SK-N-MC (cell line): ENCODE measurements at regions not wholly inside any gene's neighbourhood (a gene's known extent, or its start where the extent isn't known, plus 50 kb on each side); places are given as distances from the start of the nearest gene placed in this dataset.

Experiments used
- EZH2 ChIP-seq: fragments of 200-600 bp; sonication (generic); IDR thresholded peaks from one replicate; pipeline ENCODE4 v1.6.1; 2017; ENCODE audit warnings: antibody characterized with exemption
- POLR2AphosphoS5 ChIP-seq: IDR thresholded peaks from 2 replicates; pipeline ENCODE4 v1.6.1; 2012; ENCODE audit warnings: mild to moderate bottlenecking, low read depth, low read length, borderline replicate concordance

DNA sequence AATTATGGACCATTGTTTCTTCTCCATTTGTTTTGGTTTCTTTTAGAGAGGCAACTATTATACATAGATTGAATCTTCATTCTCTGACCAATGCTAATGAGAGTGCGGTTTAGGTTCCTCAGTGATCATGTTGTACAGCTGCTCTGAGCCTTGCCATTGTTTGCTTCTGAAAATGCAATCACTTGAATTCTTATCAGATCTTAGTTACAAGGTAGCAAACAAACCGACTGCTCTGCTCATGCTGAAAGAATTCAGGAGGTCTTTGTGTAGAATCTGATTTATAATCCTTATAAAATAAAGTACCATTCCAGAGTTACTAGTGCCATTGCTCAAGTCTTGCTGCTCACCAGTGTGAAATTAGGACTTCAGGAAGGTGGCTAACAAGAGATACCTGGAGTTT is 569.1 kb upstream of the ID4 start:
- TF ChIP-seq POLR2AphosphoS5 (no peak), EZH2 (no peak)
